Fibroblast of skin of left biceps (primary cell): ENCODE measurements at regions not wholly inside any gene's neighbourhood (a gene's known extent, or its start where the extent isn't known, plus 50 kb on each side); places are given as distances from the start of the nearest gene placed in this dataset.
A peak's percentile ranks its signal among the peaks of the same experiment; 100 is the strongest.
"Not testable (repeated sequence)": the region's sequence is repeated elsewhere in the genome, so short reads cannot be mapped to it uniquely, and the experiment has no call there.

Source experiments
- DNase-seq, 2 experiments: peaks; one replicate each; pipeline ENCODE4 v3.0.0-alpha.2; 2013; ENCODE audit warnings: low read depth in 2 of 2

DNA sequence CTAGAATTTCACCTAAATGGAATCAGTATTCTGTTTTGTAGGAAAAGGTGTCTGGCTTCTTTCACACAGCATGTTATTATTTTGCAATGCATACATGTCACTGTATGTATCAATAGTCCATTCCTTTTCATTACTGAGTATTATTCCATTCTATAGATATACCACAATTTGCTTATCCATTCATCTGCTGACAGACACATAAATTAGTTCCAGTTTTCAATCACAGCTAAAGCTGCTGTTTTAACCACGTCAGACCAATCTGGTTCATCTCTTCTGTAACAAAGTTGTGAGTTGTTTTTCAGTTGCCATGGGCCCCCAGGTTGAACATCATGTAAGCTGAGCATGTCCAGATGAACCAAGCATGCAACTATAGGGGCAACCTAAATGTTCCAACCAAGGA lies 282.1 kb upstream of the MKLN1 start:
- no peak for DNase-seq

DNA sequence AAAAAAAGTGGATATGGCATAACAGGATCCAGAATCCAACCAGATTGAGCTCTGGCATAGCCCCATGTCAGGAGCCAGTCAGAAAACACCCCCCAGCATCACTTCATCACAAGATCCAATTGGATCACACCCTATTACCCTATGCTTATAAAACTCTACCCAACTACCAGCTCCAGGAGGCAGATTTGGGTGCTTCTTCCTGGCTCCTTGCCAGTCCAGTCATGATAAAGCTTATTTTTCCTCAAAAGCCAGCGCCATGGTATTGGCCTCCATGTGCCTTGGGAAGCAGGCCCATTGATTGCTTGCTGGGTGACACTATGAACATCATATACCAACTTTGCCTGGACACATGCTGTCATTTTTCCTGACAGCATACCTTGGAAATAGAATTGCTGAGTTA lies 281.4 kb upstream of the MKLN1 start:
- DNase-seq = no peak

GRCh38 chr7:131047651-131048304 lies 279.9 kb upstream of the MKLN1 start:
- no peak for DNase-seq

- DNase-seq = no peak
These were observed 276.4 kb upstream of the MKLN1 start for GRCh38 chr7:131051304-131051703.

- no peak for DNase-seq
These were observed 275.3 kb upstream of the MKLN1 start for GRCh38 chr7:131052285-131052904.

DNA sequence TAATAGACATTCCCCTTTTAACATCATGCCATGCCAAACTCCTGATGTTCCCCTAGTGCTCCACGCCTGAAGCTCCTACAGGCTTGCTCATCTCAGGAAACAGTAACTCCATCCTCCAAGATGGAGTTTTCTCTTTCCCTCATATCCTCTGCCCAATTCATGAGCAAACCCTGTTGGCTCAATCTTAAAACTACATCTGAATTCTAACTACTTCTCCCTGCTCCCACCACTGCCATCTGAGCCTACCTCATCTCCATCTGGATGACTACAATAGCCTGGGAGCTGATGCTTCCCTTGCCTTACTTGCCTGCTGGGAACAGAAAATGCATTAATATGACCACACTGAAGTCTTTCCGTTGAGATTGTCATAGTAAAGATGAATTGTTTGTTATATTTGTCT lies 271.7 kb upstream of the MKLN1 start:
- no peak for DNase-seq

GRCh38 chr7:131057015-131057793 lies 270.5 kb upstream of the MKLN1 start:
- peak; percentile 83 to 85 for DNase-seq

GRCh38 chr7:131057794-131058070 lies 269.9 kb upstream of the MKLN1 start:
- DNase-seq = no peak

DNA sequence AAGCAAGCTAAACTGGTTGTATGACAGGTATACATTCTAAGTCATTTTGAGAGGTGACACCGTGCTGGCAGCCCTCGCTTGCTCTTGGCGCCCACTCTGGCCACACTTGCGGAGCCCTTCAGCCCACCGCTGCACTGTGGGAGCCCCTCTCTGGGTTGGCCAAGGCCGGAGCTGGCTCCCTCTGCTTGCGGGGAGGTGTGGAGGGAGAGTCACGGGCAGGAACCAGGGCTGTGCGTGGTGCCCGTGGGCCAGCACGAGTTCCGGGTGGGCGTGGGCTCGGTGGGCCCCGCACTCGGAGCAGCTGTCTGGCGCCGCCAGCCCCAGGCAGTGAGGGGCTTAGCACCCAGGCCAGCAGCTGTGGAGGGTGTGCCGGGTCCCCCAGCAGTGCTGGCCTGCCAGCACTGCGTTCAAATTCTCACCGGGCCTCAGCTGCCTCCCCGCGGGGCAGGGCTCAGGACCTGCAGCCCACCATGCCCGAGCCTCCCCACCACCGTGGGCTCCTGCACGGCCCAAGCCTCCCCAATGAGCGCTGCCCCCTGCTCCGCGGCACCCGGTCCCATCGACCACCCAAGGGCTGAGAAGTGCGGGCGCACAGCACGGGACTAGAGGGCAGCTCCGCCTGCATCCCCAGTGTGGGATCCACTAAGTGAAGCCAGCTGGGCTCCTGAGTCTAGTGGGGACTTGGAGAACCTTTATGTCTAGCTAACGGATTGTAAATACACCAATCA lies 269.0 kb upstream of the MKLN1 start:
- DNase-seq = not testable (repeated sequence)

- not testable (repeated sequence) for DNase-seq
These were observed 268.3 kb upstream of the MKLN1 start for GRCh38 chr7:131059401-131059800.

DNA sequence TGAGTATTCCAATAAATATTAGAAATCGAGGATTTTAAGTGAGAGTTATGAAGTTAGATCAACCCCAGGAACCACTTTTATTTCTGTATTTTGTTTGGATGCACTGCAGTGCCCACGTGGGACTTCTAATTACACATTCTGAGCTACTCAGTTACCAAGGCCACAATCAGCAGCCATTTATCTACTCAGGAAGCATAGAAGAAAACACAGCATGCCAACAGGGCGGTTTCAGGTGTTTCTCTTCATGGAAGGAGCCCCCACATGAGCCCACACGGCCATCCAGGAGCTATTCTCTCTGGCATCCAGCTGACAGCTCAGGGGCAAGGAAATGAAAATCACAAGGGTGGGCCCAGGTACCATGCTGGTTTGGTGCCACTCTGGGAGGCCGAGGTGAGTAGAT lies 266.5 kb upstream of the MKLN1 start:
- no peak for DNase-seq

DNA sequence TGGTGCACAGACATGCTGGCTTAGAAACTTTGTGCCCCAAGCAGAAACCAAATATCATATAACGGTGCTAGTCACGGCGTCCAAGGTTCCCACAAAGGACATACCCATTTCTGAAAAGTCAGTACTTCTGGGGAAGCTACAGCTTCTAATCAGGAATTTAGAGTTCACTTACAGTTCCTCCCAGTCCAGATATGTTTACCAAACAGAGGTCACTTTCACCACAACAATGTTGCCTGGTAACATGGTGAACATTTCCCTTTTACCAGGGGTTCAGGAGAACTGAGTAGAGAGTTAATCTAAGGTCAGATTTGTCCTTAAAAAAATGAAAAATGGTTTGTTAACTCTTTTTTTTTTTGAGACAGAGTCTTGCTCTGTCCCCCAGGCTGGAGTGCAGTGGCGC lies 265.9 kb upstream of the MKLN1 start:
- no peak for DNase-seq

GRCh38 chr7:131066635-131067034 lies 261.0 kb upstream of the MKLN1 start:
- DNase-seq = no peak

- DNase-seq = no peak
These were observed 260.5 kb upstream of the MKLN1 start for GRCh38 chr7:131067220-131067619.

GRCh38 chr7:131068604-131069021 lies 259.1 kb upstream of the MKLN1 start:
- DNase-seq = no peak

DNA sequence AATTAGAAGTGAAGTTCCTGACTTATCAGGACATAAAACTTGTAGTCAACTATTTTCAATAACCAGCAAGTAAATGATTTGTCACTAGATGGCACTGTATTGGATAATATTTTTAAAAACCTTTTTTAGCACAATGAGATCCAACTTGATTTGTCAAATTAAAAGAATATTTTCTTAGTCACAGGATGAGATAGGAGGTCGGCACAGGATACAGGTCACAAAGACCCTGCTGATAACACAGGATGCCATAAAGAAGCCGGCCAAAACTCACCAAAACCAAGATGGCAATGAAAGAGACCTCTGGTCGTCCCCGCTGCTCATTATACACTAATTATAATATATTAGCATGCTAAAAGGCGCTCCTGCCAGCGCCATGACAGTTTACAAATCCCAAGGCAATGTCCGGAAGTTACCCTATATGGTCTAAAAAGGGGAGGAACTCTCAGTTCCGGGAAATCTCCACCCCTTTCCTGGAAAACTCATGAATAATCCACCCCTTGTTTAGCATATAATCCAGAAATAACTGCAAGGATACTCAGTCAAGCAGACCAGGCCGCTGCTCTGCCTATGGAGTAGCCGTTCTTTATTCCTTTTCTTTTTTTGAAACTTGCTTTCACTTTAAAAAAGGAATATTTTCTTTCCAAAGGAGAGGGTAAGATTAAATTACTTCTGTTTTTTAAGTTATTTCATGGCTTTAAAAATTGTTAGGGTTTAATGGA lies 255.7 kb upstream of the MKLN1 start:
- DNase-seq = no peak

- DNase-seq = no peak
These were observed 255.1 kb upstream of the MKLN1 start for GRCh38 chr7:131072505-131073091.

GRCh38 chr7:131074043-131074442 lies 253.6 kb upstream of the MKLN1 start:
- no peak for DNase-seq

DNA sequence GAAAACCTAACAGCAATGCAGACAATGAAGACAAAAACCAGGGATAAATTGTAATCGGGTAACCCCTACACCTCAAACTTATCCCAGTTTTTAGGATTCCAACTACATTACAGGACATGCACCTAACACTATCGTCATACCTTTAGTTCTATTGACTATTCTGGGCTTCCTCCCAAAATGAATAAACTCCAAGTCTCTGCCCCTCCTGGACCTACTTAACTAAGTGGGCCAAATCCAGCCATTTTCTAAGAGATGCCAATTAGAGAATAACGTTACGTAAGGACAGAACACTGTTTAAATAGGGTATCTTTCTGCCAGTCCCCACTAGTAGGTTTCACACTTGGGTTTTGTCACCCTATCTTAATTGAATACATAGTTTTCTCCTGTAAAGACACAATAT lies 253.1 kb upstream of the MKLN1 start:
- DNase-seq = no peak

- no peak for DNase-seq
These were observed 252.3 kb upstream of the MKLN1 start for GRCh38 chr7:131075406-131075805.

DNA sequence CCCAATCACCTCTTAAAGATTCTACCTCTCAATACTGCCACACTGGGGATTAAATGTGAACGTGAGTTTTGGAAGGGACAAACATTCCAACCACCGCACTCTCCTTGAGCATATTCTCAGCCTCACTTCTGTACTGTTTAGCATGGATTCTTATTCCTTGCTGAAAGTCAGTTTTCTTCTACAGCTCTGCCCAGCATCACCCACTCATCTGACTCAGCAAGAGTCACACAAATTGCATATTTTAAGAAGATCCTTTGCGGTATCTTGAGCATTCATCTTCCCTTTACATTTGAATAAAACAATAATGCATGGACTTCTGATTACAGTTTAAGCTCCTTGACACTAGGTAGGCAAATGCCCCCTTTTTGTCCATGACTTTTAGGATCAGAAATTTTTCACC lies 251.6 kb upstream of the MKLN1 start:
- DNase-seq = no peak
